ENCODE measurements at regions not wholly inside any gene's neighbourhood (a gene's known extent, or its start where the extent isn't known, plus 50 kb on each side); places are given as distances from the start of the nearest gene placed in this dataset.

- no peak for TF ChIP-seq CTCF (IDR thresholded peaks at IDR 0.05)
- ATAC-seq, result no peak
- H3K27ac ChIP-seq, result no peak overlapping the region
Observed at GRCh38 chr1:213444224-213444623, 393.2 kb downstream of the RPS6KC1 start.

GRCh38 chr1:213446496-213446895 lies 395.5 kb downstream of the RPS6KC1 start:
- TF ChIP-seq CTCF (IDR thresholded peaks at IDR 0.05), result no peak
- intact Hi-C loops (cut with DNase I), result no loop called here
- Histone ChIP-seq H3K4me1 (no peaks in the 10 kb centered on the region), H3K27me3 (peaks cover 0 to 6% (median 0%) of the 10 kb centered on the region in 7 donors), H3K9me3 (no peaks in the 10 kb centered on the region), H3K27ac (no peak overlapping the region), H3K36me3 (no peaks in the 10 kb centered on the region), H3K4me3 (no peak overlapping the region)
- WGBS, 2 donors, result 74 to 89% methylated on average over 5 of the region's 5 CpGs
- DNase-seq (no peak), ATAC-seq (no peak)

More at GRCh38 chr1:213444224-213444623, 393.2 kb downstream of the RPS6KC1 start:
- Histone ChIP-seq H3K4me1 (no peaks in the 10 kb centered on the region), H3K36me3 (no peaks in the 10 kb centered on the region), H3K9me3 (no peaks in the 10 kb centered on the region), H3K27me3 (peaks cover 0 to 6% (median 0%) of the 10 kb centered on the region in 7 donors), H3K4me3 (no peak overlapping the region)
- intact Hi-C loops (cut with DNase I), result no loop called here
- WGBS, 2 donors, result 83 to 94% methylated on average over 6 of the region's 6 CpGs
- DNase-seq, result no peak

GRCh38 chr1:213448360-213448759 lies 397.3 kb downstream of the RPS6KC1 start:
- Histone ChIP-seq H3K4me1 (no peaks in the 10 kb centered on the region), H3K4me3 (no peak overlapping the region), H3K36me3 (no peaks in the 10 kb centered on the region), H3K27ac (no peak overlapping the region), H3K27me3 (peaks cover 0 to 5% (median 0%) of the 10 kb centered on the region in 7 donors), H3K9me3 (no peaks in the 10 kb centered on the region)
- intact Hi-C loops (cut with DNase I), result no loop called here
- DNase-seq (no peak), ATAC-seq (no peak)
- no peak for TF ChIP-seq CTCF (IDR thresholded peaks at IDR 0.05)
- WGBS, 2 donors, result 93 to 97% methylated on average over 9 of the region's 9 CpGs

- no peak for TF ChIP-seq CTCF (IDR thresholded peaks at IDR 0.05)
- Histone ChIP-seq H3K27me3 (peaks cover 0 to 5% (median 0%) of the 10 kb centered on the region in 7 donors), H3K4me3 (no peak overlapping the region), H3K9me3 (no peaks in the 10 kb centered on the region), H3K27ac (no peak overlapping the region), H3K36me3 (no peaks in the 10 kb centered on the region), H3K4me1 (no peaks in the 10 kb centered on the region)
- intact Hi-C loops (cut with DNase I), result no loop called here
- ATAC-seq (no peak), DNase-seq (no peak)
- WGBS, 2 donors, result 55 to 65% methylated on average over 4 of the region's 4 CpGs
Observed at GRCh38 chr1:213448776-213449175, 397.7 kb downstream of the RPS6KC1 start.
